ENCODE measurements at regions not wholly inside any gene's neighbourhood (a gene's known extent, or its start where the extent isn't known, plus 50 kb on each side); places are given as distances from the start of the nearest gene placed in this dataset.

DNA sequence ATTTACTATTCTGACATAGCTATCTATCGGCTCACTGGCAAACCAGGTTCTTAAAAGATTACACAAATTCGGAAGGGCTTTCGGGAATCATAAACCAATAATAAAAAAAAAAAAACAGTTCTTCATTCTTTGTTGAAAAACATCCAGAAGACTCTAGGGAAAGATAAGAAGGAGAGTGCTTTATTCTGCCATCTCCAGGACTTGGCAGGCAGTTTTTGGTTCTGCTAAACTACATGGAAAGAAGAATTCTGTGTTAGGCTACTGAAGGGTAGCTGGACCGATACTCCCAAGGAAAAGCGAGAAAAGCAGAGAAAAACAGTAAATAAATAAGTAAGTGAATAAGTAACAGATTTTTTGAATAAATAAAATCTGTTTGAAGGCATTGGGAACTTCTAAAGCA is 423.5 kb upstream of the KLF6 start:
- H3K27ac Mint-ChIP-seq = no peak overlapping the region
- Histone ChIP-seq H4K91ac (ENCODE audit: insufficient read length, low read depth, low read length) (no peak overlapping the region), H3K14ac (ENCODE audit: insufficient read depth, low read length) (no peak overlapping the region), H2AK5ac (ENCODE audit: insufficient read length, low read length) (no peak overlapping the region), H3K9ac (ENCODE audit: extremely low read depth, insufficient read length, low read length) (no peak overlapping the region), H3T11ph (ENCODE audit: low read length) (no peak overlapping the region), H4K20me1 (ENCODE audit: control insufficient read depth, insufficient read depth, insufficient read length) (no peaks in the 10 kb centered on the region), H3K27me3 (ENCODE audit: insufficient read depth, low read length) (no peaks in the 10 kb centered on the region), H3K79me1 (ENCODE audit: insufficient read depth, low read depth, low read length, poor library complexity, severe bottlenecking) (no peaks in the 10 kb centered on the region), H4K5ac (ENCODE audit: insufficient read length, low read depth, low read length) (no peak overlapping the region), H2AFZ (ENCODE audit: low read length) (no peak overlapping the region), H3K56ac (ENCODE audit: insufficient read length, low read depth, low read length) (no peak overlapping the region), H3K27ac (ENCODE audit: insufficient read length, low read depth, low read length) (no peak overlapping the region), H3K23ac (ENCODE audit: insufficient read length, low read depth, low read length) (no peak overlapping the region), H3K18ac (ENCODE audit: insufficient read length, low read depth, low read length) (no peak overlapping the region), H2BK5ac (ENCODE audit: insufficient read length, low read length) (no peak overlapping the region), H3K23me2 (ENCODE audit: insufficient read length, low read depth, low read length, poor library complexity, severe bottlenecking) (no peaks in the 10 kb centered on the region), H2BK120ac (ENCODE audit: low read depth, low read length, poor library complexity, severe bottlenecking) (no peak overlapping the region), H2BK12ac (ENCODE audit: insufficient read length, low read depth, low read length) (no peak overlapping the region), H4K8ac (replicated peaks; ENCODE audit: insufficient read length, low read depth, low read length) (no peak overlapping the region), H2BK20ac (ENCODE audit: low read depth, low read length, poor library complexity, severe bottlenecking) (no peak overlapping the region), H3K4me2 (ENCODE audit: insufficient read depth, insufficient read length, low read length) (no peak overlapping the region), H3K9me3 (ENCODE audit: control insufficient read depth, low read depth, low read length) (no peaks in the 10 kb centered on the region), H3K79me2 (ENCODE audit: insufficient read depth, low read length) (no peaks in the 10 kb centered on the region), H3K4me1 (ENCODE audit: insufficient read depth, low read length) (no peaks in the 10 kb centered on the region; the same call in 1 of the 2 replicates), H3K4ac (ENCODE audit: low read depth, low read length) (no peak overlapping the region), H2BK15ac (ENCODE audit: low read depth, low read length) (no peak overlapping the region)
- TF ChIP-seq, protein P1, sequence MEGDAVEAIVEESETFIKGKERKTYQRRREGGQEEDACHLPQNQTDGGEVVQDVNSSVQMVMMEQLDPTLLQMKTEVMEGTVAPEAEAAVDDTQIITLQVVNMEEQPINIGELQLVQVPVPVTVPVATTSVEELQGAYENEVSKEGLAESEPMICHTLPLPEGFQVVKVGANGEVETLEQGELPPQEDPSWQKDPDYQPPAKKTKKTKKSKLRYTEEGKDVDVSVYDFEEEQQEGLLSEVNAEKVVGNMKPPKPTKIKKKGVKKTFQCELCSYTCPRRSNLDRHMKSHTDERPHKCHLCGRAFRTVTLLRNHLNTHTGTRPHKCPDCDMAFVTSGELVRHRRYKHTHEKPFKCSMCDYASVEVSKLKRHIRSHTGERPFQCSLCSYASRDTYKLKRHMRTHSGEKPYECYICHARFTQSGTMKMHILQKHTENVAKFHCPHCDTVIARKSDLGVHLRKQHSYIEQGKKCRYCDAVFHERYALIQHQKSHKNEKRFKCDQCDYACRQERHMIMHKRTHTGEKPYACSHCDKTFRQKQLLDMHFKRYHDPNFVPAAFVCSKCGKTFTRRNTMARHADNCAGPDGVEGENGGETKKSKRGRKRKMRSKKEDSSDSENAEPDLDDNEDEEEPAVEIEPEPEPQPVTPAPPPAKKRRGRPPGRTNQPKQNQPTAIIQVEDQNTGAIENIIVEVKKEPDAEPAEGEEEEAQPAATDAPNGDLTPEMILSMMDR (conservative IDR thresholded peaks at IDR 0.05) = no peak
- peaks cover 5 to 11% of the 10 kb centered on the region in 2 experiments for H3K4me1 Mint-ChIP-seq
- no peak for DNase-seq
- no peaks in the 10 kb centered on the region for H3K36me3 Mint-ChIP-seq (ENCODE audit: insufficient read depth in 1 of 3, low read depth in 3 of 3)
- no peaks in the 10 kb centered on the region; the same call in none of the 2 replicates for H3K27me3 Mint-ChIP-seq (ENCODE audit: low read depth)
- H3K9me3 Mint-ChIP-seq = no peaks in the 10 kb centered on the region
- no peak overlapping the region for H3K4me3 Mint-ChIP-seq
- no CpG with 5 or more reads among the region's 5 CpGs for WGBS (ENCODE audit: extremely low coverage, insufficient read length, low lambda C conversion rate)
